KMS-11 (cell line): ENCODE measurements at regions not wholly inside any gene's neighbourhood (a gene's known extent, or its start where the extent isn't known, plus 50 kb on each side); places are given as distances from the start of the nearest gene placed in this dataset.

Experiments
- H2AFZ ChIP-seq: fragments of 200-600 bp; sonication (generic); 2 replicates; pipeline ENCODE4 v1.6.1; 2016; ENCODE audit warnings: antibody characterized with exemption, mixed run types, low read depth
- H3K27ac ChIP-seq: fragments of 200-600 bp; sonication (generic); 2 replicates; pipeline ENCODE4 v1.6.1; 2016; ENCODE audit warnings: mild to moderate bottlenecking, mixed run types
- H3K27me3 ChIP-seq: fragments of 200-600 bp; sonication (generic); 2 replicates; pipeline ENCODE4 v1.6.1; 2017; ENCODE audit warnings: mild to moderate bottlenecking, low read depth, mixed run types, moderate library complexity; ENCODE audit not compliant: insufficient read depth
- H3K36me3 ChIP-seq: fragments of 200-600 bp; sonication (generic); 2 replicates; pipeline ENCODE4 v1.6.1; 2017; ENCODE audit warnings: mild to moderate bottlenecking, mixed run types; ENCODE audit not compliant: insufficient read depth
- H3K4me1 ChIP-seq: fragments of 200-600 bp; sonication (generic); 2 replicates; pipeline ENCODE4 v1.6.1; 2016; ENCODE audit warnings: mild to moderate bottlenecking, low read depth, mixed run types; ENCODE audit not compliant: poor library complexity, severe bottlenecking
- H3K4me2 ChIP-seq: fragments of 200-600 bp; sonication (generic); 2 replicates; pipeline ENCODE4 v1.7.0; 2016; ENCODE audit warnings: mild to moderate bottlenecking, mixed run types
- H3K4me3 ChIP-seq: fragments of 200-600 bp; sonication (generic); IDR thresholded peaks from 2 replicates; pipeline ENCODE4 v1.6.1; 2017; ENCODE audit warnings: low read depth, low read length, mixed read lengths; ENCODE audit not compliant: insufficient read depth
- H3K79me2 ChIP-seq: fragments of 200-600 bp; sonication (generic); 2 replicates; pipeline ENCODE4 v1.6.1; 2016; ENCODE audit warnings: low read depth, mixed run types; ENCODE audit not compliant: insufficient read depth
- H3K9ac ChIP-seq: fragments of 200-600 bp; sonication (generic); 2 replicates; pipeline ENCODE4 v1.6.1; 2016; ENCODE audit warnings: mild to moderate bottlenecking, mixed run types
- H4K20me1 ChIP-seq: fragments of 200-600 bp; sonication (generic); 2 replicates; pipeline ENCODE4 v1.6.1; 2016; ENCODE audit warnings: mild to moderate bottlenecking, mixed run types; ENCODE audit not compliant: insufficient read depth
- TF ChIP-seq, protein P1 (sequence below): fragments of 200-600 bp; sonication (generic); conservative IDR thresholded peaks from 2 replicates; pipeline ENCODE4 v1.6.1; 2017; ENCODE audit warnings: low read depth, mild to moderate bottlenecking, antibody characterized with exemption, low read length, moderate library complexity, mixed read lengths

DNA sequence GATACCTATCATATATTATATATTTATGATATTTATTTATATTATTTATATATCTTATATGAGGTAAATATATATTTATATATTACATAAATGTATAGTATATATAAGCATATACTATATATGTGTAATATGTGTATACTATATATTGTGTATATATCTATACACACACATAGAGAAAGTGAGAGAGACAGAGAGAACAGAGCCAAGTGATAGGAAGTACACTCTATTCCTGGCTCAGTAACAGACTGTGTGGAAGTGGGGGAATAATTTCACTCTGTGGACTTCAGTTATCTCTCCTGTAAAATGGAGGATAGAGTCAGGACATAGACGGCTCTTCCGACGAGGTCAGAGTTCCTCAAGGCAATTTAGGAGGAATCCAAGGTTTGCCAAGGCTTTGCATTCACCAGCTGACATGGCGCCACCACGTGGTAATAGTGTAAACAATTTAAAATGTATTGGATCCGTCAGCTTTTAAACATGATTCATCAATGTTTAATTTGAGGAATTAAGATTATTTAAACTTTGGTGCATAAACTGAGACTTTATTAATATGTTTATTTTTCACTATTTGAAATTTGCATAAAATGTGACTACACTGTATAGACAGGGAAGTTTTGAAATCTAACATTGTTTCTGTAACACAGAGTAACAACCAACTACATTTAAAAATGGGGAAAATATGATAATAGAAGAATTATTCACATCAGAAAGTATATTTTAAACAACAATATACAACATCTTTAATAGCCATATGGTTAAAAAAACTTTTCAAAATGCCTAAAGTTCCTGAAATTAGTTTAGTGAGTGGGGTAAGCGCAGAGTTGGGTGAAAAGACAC, 75.4 kb upstream of the TMEM244 start:
- Histone ChIP-seq H3K9ac (no peak overlapping the region), H3K27ac (no peak overlapping the region), H3K27me3 (no peaks in the 10 kb centered on the region), H4K20me1 (no peaks in the 10 kb centered on the region), H3K36me3 (no peaks in the 10 kb centered on the region), H3K79me2 (no peaks in the 10 kb centered on the region), H2AFZ (no peak overlapping the region), H3K4me1 (no peaks in the 10 kb centered on the region), H3K4me2 (no peak overlapping the region), H3K4me3 (no peak overlapping the region)
- TF ChIP-seq, protein P1, sequence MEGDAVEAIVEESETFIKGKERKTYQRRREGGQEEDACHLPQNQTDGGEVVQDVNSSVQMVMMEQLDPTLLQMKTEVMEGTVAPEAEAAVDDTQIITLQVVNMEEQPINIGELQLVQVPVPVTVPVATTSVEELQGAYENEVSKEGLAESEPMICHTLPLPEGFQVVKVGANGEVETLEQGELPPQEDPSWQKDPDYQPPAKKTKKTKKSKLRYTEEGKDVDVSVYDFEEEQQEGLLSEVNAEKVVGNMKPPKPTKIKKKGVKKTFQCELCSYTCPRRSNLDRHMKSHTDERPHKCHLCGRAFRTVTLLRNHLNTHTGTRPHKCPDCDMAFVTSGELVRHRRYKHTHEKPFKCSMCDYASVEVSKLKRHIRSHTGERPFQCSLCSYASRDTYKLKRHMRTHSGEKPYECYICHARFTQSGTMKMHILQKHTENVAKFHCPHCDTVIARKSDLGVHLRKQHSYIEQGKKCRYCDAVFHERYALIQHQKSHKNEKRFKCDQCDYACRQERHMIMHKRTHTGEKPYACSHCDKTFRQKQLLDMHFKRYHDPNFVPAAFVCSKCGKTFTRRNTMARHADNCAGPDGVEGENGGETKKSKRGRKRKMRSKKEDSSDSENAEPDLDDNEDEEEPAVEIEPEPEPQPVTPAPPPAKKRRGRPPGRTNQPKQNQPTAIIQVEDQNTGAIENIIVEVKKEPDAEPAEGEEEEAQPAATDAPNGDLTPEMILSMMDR = peak; percentile 85

DNA sequence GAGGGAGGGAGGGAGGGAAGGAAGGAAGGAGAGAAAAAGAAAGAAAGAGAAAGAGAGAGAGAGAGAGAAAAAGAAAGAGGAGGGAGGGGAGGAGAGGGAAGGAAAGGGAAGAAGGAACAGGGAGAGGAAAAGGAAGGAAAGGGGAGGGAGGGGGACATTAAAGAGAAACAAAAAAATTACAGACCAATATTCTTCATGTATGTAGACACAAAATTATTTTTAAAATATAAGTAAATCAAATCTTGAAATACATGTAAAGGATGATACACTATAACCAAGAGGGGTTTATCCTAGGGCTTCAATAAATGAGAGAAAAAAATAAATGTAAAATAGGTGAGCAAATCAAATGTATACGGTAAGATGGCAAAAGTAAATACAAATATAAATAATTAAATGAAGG, 71.2 kb upstream of the TMEM244 start:
- Histone ChIP-seq H4K20me1 (no peaks in the 10 kb centered on the region), H2AFZ (no peak overlapping the region), H3K4me2 (no peak overlapping the region), H3K27me3 (no peaks in the 10 kb centered on the region), H3K36me3 (no peaks in the 10 kb centered on the region), H3K4me3 (no peak overlapping the region), H3K27ac (no peak overlapping the region), H3K4me1 (no peaks in the 10 kb centered on the region), H3K9ac (no peak overlapping the region), H3K79me2 (no peaks in the 10 kb centered on the region)
- TF ChIP-seq, protein P1 = no peak

DNA sequence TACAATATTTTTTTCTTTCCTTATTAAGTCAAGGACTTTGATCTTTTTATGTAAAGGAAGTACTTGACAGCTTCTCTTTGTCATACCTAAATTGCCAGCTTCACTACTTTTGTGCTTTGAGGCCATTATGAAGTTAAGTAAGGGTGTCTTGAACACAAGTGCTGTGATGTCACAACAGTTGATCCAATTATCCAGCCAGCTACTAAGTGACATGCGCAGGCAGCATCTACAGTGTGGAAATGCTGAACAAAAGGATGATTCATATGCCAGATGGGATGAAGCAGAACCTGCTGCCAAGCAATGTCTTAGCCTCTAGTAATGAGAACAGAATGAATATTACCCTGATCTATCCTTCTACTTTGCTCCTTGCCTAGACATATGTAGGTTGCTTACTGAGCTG, 68.3 kb upstream of the TMEM244 start:
- TF ChIP-seq, protein P1 = no peak
- no peak overlapping the region for H3K27ac ChIP-seq
- H3K79me2 ChIP-seq = no peaks in the 10 kb centered on the region
- no peak overlapping the region for H2AFZ ChIP-seq
- H4K20me1 ChIP-seq = no peaks in the 10 kb centered on the region
- H3K4me2 ChIP-seq = no peak overlapping the region
- no peak overlapping the region for H3K4me3 ChIP-seq
- H3K36me3 ChIP-seq = no peaks in the 10 kb centered on the region
- H3K4me1 ChIP-seq = no peaks in the 10 kb centered on the region
- no peaks in the 10 kb centered on the region for H3K27me3 ChIP-seq
- no peak overlapping the region for H3K9ac ChIP-seq

DNA sequence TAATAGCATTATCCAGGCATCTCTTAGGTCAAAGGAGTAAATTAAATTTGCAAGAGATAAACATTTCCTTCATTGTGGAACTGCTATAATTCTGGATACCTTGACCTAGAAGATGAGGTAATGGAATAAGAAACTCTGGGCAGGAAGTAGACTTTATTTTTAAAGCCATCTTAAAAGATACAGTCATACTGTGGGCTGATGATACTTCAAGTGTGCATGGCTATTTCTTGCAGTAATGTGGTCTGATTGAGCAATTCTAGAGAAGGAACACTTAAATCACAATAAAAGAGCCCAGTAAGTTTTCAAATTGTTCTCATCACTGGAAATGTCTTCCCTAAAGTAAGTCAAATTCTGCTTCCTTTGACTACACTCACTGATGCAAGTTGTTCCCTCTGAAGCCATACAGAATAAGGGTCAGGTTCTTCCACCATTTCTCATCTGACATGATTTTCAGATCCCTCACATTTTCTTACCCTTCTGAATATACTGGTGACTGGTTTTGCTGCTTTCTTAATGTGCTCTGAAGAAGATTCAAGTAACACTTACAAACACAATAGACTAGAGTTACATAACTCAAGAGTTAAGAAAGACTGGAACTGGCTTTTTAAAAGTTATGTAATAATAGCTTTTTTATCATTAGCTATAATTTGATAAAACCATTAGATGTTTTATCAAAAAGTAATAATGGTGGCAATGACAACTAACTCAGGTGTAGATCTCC, 62.6 kb upstream of the TMEM244 start:
- no peaks in the 10 kb centered on the region for H3K36me3 ChIP-seq
- H2AFZ ChIP-seq = no peak overlapping the region
- H3K4me1 ChIP-seq = peaks cover under 1% of the 10 kb centered on the region
- H3K27ac ChIP-seq = no peak overlapping the region
- H3K4me3 ChIP-seq = no peak overlapping the region
- H3K4me2 ChIP-seq = no peak overlapping the region
- no peak overlapping the region for H3K9ac ChIP-seq
- no peaks in the 10 kb centered on the region for H4K20me1 ChIP-seq
- TF ChIP-seq, protein P1 = no peak
- no peaks in the 10 kb centered on the region for H3K79me2 ChIP-seq
- no peaks in the 10 kb centered on the region for H3K27me3 ChIP-seq
